HG03354 (cell line): ENCODE measurements at regions not wholly inside any gene's neighbourhood (a gene's known extent, or its start where the extent isn't known, plus 50 kb on each side); places are given as distances from the start of the nearest gene placed in this dataset.
"Not testable (repeated sequence)": the region's sequence is repeated elsewhere in the genome, so short reads cannot be mapped to it uniquely, and the experiment has no call there.

Experiments
- ATAC-seq: cut with Tn5 transposase; IDR thresholded peaks from one replicate; pipeline ENCODE4 v1.9.1; 2021; ENCODE audit warnings: mild to moderate bottlenecking; ENCODE audit not compliant: unreplicated experiment, poor library complexity, severe bottlenecking

DNA sequence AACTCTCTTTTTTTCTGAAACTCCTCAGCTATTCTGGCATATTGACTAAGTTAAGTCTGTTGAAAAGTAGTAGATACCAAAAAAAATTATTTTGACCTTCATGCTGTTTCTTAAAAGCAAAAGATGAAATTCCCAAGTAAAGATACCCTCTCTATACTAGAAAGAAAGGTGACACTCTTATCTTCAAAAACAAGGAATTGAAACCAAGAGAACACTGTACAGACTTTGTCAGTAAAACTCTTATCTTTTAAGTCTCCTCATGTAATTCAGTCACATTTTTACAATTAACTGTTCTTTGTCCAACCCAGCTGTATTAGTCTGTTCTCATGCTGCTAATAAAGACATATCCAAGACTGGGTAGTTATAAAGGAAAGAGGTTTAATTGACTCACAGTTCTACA lies 496.2 kb downstream of the LTN1 start:
- ATAC-seq: no peak

DNA sequence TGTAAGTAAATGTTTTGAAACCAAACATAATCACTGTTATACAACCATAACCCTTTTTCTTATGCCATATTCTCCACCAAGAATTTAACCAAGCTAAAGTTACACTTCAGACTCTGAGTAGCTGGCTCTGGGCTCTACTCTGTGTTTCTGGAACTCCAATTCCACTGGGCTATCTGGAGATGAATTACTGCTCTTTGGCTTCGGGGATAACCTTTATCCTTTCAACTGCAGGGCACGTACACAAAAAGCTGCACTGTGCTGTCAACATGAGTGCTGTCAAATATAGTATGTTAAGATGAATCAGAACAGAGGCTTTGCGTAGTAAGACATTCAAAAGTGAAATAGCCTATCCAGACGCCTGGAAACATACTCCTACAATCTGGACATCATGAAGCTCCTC lies 500.6 kb downstream of the LTN1 start:
- ATAC-seq: no peak

DNA sequence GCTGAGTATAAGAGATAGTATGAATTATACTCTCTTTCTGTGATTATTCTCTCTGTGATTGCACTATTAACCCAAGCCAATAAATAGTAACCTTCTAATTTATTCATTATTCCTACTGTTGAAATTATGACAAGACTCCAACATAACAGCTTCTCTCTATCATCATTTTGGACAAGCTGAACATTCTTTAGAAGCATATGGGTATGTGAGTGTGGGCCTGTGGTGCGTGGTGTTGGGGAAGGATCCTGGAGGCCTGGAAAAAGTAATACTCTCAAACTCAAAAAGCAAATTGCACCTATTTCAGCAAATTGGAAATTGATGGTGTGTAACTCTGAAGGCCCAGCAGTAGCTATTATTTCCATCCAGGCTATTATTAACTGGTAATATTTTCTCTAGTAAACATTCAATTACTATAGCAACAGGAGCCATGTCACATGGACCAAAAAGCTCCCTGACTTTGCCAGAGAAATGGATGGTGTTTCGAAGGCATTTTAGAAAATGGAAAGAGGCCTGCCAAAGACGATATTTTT lies 502.8 kb downstream of the LTN1 start:
- no peak for ATAC-seq

DNA sequence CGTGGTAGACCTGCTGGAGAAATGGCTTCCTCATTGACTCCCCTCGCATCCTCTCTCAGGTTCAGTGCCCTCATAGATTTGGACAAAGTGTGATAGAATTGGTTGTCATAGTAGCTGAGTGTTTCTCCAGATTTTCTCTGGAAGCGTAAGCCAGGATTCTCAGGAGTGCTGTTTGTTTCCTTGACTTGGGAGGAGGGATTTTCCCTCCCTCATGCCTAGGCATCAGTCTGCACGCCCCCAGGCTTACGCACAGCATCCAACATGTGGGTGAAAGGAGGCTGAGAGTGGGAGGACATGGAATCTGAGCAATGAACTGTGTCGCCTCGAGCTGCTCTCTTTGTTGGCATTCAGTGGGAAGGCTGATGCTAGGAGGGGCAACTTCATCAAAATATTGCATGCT lies 503.5 kb downstream of the LTN1 start:
- ATAC-seq: no peak

DNA sequence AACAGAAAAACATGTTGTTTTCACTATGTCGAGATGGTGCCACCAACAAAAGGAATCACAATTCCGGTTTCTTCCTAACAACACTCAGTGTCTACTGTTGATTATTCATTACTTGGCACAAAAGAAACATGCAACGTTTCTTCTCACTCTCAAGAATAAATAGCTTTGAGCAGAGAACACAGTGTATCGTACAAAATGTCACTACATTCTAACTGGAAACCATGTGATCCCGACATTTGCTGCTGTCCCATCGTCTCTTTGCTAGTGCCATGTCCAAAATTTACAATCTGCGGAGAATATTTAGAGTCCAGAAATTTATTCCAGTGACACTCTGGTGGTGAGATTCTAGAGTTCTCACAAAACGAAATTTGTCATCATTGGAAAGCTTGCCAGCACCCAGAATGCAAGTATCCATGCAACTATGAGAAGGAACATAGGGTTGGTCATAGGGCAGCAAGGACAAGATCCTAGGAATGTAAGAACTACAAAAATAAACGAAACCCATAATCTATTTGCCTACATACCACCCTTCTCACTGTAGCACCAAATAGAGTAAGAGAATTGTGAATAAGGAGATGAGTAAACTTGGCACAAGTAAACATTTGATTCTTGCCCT lies 505.1 kb downstream of the LTN1 start:
- no peak for ATAC-seq

DNA sequence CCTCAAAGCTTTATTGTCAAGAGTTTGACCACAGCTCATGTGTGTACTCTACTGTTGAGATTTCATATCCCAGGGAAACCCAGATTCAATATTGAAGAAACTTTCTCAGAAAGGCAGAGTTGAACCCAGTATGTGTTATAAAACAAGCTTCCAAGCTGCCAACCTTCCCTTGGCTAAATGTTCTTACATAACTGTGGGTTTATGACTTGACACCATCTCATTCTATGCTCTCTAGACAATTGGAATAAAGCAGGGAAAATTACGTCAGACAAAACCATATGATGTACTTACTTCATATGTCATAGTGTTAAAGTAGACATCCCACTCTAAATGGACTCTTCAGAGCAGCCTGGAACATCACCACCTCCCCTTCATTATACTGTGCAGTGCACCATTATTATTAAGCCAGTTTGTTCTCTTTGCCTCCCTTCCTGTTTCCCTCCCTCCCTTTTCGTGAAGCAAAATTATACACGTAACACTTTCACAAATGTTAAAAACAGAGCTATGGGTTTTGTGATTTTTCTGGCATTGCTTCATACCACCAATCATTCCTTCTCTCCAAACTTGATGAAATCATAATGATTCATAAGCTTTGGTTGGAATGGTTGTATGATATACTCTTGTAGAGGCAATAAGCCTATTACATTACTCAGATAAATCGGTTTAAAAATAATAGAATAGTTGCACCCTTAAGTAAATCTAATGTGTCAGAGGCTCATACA lies 507.2 kb downstream of the LTN1 start:
- ATAC-seq: no peak

DNA sequence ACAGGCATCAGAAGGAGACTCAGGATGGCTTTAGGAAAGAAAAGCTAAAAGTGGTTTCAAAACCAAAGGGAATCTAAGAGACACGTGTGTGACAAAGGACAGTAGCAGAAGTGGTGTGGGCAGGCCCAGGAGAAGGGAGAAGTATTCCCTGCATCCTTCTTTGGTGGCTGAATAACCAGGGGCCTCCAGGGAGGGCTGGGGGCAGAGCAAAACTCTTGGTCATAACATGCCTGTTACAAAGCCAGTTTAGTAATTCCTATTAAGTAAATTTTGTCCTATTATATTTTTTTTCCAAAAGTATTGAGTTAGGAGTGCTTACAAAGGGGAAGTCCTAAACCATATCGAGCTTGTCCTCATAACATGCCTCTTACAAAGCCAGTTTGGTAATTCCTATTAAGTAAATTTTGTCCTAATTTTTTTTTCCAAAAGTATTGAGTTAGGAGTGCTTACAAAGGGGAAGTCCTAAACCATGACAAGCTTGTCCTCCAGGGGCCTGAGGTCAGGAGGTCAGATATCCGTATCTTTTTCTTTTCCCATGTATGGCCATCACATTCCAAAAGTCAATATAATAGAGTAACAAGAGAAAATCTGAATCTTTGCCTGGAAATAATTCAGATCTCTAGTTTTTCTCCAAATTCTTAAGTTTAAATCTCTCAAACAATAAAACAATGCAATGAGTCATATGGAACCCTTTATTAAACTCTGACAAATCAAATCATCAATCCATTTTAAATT lies 509.2 kb downstream of the LTN1 start:
- no peak for ATAC-seq

DNA sequence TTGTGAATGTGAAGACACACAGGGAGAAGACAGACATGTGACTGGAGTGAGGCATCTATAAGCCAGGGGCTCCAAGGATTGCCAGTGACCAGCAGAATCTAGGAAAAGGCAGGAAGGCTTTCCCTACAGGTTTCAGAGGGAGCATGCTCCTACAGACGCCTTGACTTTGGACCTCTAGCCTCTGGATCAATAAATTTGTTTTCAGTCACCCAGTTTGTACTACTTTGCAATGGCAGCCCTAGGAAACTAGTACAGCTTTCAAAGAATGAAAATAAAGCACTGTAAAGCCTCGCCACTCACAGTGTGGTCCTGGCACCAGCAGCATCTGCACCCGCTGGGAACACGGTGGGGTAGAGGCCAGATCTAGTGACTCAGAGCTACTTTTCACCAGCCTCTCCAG lies 510.0 kb downstream of the LTN1 start:
- ATAC-seq: no peak

DNA sequence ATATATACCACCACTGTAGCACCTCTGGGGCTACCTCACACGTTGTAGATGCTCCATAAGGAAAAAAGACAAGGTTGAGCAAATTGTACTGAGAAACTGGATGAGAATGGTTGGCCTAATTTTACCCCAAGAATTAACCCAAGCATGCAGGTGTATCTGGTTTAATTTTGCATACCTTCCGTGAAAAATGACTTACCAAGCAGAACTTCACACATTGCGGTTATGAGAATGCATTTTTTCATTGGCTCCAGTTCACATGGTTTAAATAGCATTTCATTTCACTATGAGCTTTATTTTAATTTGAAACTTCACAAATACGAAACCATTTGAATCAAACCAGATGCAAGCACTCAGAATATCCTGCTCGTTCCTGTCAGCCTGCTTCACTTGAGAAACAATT lies 512.2 kb downstream of the LTN1 start:
- no peak for ATAC-seq

DNA sequence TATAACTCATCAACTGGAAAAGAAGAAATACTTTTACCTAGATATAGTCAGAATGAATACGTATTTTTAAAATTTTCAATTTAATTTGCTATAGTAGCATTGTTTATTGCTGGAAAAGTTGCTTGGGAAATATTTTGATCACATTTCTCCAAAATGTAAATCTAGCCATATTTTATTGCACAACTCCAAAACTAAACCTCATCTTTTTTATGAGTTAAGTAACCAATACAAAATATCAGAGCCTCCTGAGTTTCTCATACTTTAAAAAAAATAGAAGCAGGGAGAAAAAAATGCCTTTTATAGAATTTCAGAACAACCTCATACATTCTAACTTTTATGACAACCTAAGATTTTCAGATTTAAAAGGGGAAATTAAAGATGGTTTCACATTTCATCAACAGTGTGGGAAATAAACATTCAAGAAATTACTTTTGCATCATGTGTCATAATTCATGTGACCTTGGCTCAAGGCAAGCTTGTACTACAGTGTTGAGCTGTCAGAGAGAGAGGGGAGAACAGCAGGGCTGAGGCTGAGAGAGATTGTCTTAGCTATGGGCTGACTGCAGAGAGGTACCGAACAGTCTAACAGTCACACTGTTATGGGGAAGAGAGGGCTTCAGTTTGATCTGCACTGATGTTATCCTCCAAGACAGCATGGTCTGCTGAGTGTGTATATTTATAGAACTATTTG lies 519.0 kb downstream of the LTN1 start:
- no peak for ATAC-seq

DNA sequence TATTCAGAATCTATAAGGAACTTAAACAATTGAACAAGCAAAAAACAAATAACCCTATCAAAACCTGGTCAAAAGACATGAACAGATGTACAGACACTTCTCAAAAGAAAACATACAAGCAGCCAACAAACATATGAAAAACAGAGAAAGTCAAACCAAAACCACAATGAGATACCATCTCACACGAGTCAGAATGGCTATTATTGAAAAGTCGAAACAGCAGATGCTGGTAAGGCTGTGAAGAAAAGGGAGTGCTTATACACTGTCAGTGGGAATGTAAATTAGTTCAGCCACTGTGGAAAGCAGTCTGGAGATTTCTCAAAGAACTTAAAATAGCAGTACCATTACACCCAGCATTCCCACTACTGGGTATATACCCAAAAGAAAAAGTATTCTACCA lies 520.1 kb downstream of the LTN1 start:
- not testable (repeated sequence) for ATAC-seq

DNA sequence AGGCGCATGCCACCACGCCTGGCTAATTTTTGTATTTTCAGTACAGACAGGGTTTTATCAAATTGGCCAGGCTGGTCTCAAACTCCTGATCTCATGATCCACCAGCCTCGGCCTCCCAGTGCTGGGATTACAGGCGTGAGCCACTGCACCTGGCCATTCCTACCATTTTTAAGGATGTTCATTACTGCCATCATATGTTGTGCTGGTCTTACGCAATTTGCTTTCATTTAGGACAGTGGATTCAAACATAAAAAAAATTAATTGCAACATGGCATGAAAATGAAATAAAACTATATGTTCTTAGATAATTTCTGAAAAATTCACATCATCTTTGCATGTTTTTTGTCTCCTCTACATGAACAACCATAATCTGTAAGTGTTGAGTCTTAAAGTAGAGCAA lies 527.7 kb downstream of the LTN1 start:
- ATAC-seq: no peak

DNA sequence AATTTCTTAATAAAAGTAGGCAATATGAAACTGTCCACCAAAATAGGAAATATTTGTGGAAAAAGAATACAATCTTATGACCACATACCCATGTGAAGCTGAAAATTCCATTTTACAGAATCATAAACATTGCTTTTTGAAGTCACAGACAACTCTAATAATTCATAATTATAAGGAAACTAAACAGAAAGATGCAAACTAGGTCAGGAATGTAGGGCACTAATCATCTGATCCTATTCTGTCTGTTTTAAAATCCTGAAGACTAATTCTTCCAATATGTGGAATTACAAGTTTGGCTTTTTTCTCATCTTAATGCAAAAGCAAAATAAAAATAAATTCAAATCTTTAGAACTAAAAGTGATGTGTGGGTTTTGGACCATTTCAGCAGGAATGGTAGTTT lies 528.6 kb downstream of the LTN1 start:
- ATAC-seq: no peak

DNA sequence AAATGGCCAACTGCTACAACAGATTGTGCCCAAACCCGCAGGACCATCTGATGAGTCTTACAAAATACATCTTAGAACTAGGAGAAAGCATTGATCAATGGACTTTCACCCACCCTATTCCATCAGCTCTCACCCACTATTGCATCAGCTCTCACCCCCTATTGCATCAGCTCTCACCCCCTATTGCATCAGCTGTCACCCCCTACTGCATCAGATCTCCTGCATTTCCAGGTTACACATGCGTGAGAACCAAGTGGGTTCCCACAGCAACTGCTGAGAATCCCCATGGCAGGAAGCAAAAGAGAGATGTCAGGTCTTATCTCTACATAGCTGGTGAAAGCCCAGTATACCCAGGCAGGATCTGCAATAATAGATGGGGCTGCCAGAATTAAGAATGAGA lies 533.5 kb downstream of the LTN1 start:
- no peak for ATAC-seq

DNA sequence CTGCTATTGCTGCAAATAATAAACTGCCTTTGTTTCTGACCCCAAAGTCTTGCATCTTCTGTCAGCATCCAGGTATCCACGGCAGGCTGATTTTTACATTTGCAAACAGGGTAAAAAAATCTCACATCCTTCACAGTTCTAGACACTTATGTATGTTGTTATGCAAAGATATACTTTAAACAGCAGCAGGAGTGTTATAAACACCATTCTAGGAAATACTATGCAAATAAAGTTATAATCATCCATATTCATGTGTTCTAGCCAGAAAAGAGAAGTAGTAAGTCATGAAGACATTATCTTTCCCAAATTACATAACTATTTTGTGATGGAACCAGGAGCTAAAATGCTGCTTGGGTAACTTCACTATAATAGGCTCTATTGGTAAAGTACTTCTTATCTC lies 534.2 kb downstream of the LTN1 start:
- no peak for ATAC-seq

DNA sequence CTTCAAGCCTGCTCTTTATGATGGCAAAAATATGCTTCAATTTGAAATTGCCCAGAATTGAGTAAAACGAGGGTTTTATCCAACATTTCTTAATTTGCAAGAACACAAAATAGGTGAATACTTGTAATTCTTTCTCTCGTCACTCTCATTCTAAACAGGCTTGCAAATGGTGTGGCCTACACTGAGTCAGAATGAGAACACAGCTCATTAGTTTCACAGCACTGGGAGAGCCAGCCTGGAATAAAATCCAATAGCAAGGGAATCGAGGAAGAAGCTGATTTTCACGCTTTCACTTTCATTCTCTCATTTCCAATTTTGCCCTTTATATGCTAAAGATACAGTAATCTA lies 537.5 kb downstream of the LTN1 start:
- no peak for ATAC-seq

DNA sequence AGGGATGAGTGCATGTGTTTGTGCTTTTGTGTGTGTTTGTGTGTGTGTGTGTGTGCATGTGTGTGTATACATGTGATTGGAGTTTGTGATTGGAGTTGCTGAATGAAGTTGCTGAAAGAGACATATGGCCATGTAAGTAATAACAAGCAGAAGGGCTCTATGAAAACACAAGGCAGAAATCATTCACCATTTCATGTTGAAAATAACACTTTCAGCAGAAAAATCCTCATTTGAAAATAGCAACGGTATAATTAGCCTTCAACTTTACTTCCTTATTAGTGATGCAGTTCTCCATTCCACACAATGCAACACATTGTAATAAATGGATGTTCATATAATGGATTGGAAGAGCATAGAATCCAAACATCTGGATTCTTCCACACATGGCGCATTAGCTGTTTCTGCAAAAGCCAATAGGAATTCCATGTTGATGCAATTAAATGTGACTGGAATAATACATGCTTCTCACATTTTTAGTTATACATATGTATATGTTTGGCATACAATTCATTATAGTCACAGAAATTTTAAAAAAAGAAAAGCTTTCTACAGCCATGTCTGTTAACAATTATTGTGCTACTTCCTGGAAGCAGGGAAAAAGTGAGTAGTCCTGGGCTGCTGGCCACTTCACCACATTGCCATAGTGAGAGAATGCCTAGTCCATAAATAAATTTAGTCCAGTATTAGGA lies 538.0 kb downstream of the LTN1 start:
- ATAC-seq: no peak

DNA sequence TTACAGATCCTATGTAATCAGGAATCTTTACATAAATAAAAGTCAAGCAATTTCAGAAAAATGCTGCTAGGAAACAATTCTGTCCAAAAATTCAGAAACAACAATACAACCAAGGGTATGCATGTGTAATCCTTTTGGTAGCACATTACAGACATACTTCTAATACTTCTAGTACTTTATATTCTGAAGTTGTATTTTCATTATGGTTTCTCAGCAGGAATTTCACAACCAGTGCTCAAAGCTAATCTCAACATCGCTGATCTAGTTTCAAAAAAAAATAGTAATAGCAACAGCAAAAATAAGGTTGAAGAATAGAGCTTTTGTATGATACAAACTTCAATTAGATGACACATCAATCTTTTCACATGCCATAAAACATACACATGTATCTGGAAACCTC lies 545.2 kb downstream of the LTN1 start:
- no peak for ATAC-seq

DNA sequence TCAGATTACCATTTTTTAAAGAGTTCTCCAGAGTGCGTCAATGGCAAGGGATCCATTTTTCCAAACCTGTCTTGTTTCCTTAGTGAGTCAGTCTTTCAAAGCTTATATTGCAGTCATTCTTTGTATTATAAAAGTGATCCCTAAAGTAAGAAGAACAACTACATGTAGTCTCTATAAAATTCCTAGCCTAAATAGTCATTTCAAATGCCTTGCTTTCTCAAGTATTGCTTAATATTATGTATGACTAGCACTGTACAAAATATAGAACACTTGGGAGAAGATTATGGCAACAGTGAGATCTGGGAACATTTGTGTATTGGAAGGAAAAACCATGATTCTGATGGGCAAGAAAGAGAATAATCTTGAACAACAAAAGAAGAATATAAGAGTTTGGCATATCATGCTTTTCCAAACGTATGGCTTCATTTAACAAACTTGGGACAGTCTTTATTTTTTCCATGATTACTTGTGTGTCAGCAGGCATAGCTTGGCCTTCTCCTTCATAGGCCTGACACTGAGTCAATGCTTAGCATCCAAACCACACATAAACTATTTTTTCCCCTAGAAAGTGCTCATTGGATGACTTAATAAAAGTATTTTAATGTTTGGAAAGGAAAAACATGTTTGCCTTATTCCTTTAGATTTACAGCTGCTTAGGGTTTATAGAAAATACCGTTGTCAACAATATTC lies 547.4 kb downstream of the LTN1 start:
- no peak for ATAC-seq
